ENCODE measurements at regions not wholly inside any gene's neighbourhood (a gene's known extent, or its start where the extent isn't known, plus 50 kb on each side); places are given as distances from the start of the nearest gene placed in this dataset.

DNA sequence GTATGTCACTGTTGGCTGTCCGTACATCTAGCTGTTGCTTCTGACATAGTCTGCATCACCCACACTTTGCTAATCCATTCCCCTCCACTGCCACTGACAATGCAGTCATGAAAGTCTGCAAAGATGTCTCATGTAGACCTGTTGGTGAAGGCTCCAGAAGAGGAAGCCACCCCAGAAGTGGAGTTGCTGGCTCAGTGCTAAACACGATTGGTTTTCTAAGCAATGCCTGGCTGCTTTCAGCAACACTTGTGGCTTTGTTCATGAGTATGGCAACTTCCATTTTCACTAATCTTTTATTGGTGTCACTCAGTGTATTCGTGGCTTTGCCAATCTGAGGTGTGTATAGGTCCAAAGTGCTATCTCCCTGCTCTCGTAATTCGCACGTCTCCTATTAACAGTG is 288.1 kb downstream of the GADD45G start:
- TF ChIP-seq GATA2 (IDR thresholded peaks at IDR 0.05; ENCODE audit: low read depth, low read length): no peak
- no peak for TF ChIP-seq GATA3 (IDR thresholded peaks at IDR 0.05; ENCODE audit: low read depth, low read length)

All from SH-SY5Y (cell line).